ENCODE measurements at regions not wholly inside any gene's neighbourhood (a gene's known extent, or its start where the extent isn't known, plus 50 kb on each side); places are given as distances from the start of the nearest gene placed in this dataset.

- no peak for DNase-seq
Measured at GRCh38 chr22:47300698-47301405, 538.4 kb downstream of the TBC1D22A start.

- DNase-seq: no peak
Measured at GRCh38 chr22:47299863-47300697, 537.6 kb downstream of the TBC1D22A start.

- DNase-seq: no peak
Measured at GRCh38 chr22:47299211-47299862, 536.9 kb downstream of the TBC1D22A start.

GRCh38 chr22:47298017-47298785, 535.8 kb downstream of the TBC1D22A start:
- DNase-seq: no peak

- no peak for DNase-seq
Measured at GRCh38 chr22:47297261-47298016, 535.0 kb downstream of the TBC1D22A start.

- no peak for DNase-seq
Measured at GRCh38 chr22:47296405-47297260, 534.2 kb downstream of the TBC1D22A start.

- DNase-seq: no peak
Measured at GRCh38 chr22:47295982-47296381, 533.5 kb downstream of the TBC1D22A start.

- no peak for DNase-seq
Measured at GRCh38 chr22:47295226-47295901, 532.9 kb downstream of the TBC1D22A start.

GRCh38 chr22:47294576-47294975, 532.1 kb downstream of the TBC1D22A start:
- no peak for DNase-seq

- DNase-seq: no peak
Measured at GRCh38 chr22:47294222-47294532, 531.7 kb downstream of the TBC1D22A start.

GRCh38 chr22:47293368-47294221, 531.1 kb downstream of the TBC1D22A start:
- DNase-seq: no peak

GRCh38 chr22:47292546-47293320, 530.3 kb downstream of the TBC1D22A start:
- no peak for DNase-seq

GRCh38 chr22:47291565-47292495, 529.4 kb downstream of the TBC1D22A start:
- no peak for DNase-seq

- DNase-seq: no peak
Measured at GRCh38 chr22:47290706-47291430, 528.4 kb downstream of the TBC1D22A start.

GRCh38 chr22:47289336-47289985, 527.0 kb downstream of the TBC1D22A start:
- no peak for DNase-seq

- no peak for DNase-seq
Measured at GRCh38 chr22:47288680-47289079, 526.2 kb downstream of the TBC1D22A start.

GRCh38 chr22:47287516-47287915, 525.1 kb downstream of the TBC1D22A start:
- DNase-seq: no peak

Measured in NCI-H1417 treated with DMSO at 0.1 percent for 48 hours (cell line).